ENCODE measurements at regions not wholly inside any gene's neighbourhood (a gene's known extent, or its start where the extent isn't known, plus 50 kb on each side); places are given as distances from the start of the nearest gene placed in this dataset.
"Not testable (repeated sequence)": the region's sequence is repeated elsewhere in the genome, so short reads cannot be mapped to it uniquely, and the experiment has no call there.

DNA sequence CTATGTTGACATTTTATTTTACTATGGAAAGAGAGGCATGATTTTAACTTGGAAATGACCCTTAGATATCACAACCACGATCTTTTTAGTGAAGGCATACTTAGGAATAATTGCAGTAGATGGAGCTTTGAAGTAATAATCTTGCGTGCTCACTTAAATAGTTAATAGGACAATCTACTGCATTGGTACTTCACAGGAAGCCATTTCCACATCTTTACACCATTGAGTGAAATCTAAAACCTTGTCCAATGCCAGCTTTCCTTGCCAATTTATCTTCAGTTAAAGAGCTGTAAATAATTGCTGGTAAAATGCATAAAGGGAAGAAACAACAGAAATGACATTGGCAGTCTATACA lies 586.3 kb downstream of the ADGRL2 start:
- no peak for DNase-seq

GRCh38 chr1:82386365-82387011 lies 585.8 kb downstream of the ADGRL2 start:
- DNase-seq, result no peak

DNA sequence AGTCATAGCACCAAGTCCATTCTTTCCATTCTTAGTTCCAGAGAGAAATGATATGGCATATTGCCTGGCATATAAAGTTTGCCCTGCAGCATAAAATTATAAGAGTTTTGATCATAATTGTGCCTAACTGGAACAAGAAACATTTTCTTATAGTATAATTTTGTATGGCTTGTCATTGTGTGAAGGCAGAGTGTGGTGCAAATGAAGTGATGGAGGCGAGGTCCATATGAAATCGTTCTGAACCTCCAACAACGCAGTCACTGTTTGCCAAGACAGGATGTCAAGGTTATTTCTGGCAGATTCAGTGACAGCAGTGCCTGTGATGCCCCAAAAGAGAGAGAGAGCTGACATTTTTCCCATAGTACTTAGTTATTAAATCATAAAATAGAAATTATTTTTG lies 584.0 kb downstream of the ADGRL2 start:
- no peak for DNase-seq

GRCh38 chr1:82377201-82377884 lies 576.6 kb downstream of the ADGRL2 start:
- DNase-seq, result no peak

GRCh38 chr1:82373710-82374109 lies 573.0 kb downstream of the ADGRL2 start:
- no peak for DNase-seq

- DNase-seq, result no peak
These were observed 571.2 kb downstream of the ADGRL2 start for GRCh38 chr1:82371844-82372498.

- DNase-seq, result no peak
These were observed 566.7 kb downstream of the ADGRL2 start for GRCh38 chr1:82367456-82367855.

DNA sequence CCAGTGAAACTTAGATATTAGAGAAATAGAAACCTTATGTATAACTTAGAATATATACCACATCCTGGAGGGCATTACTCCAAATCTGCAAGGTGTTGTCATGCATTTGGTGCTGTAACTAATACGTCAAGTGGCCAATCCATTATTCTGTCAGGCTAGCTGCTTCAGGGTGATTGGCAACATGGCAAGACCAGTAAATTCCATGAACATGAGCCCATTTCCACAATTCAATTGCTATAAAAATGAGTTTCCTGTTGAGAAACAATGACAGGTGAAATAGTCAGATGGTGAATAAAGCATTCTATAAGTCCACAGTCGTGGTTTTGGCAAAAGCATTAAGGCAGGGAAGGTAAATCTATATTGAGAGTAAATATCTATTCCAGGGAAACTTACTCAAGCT lies 566.0 kb downstream of the ADGRL2 start:
- DNase-seq, result no peak

GRCh38 chr1:82359541-82359940 lies 558.8 kb downstream of the ADGRL2 start:
- not testable (repeated sequence) for DNase-seq

- not testable (repeated sequence) for DNase-seq
These were observed 558.0 kb downstream of the ADGRL2 start for GRCh38 chr1:82358706-82359105.

- not testable (repeated sequence) for DNase-seq
These were observed 553.8 kb downstream of the ADGRL2 start for GRCh38 chr1:82354546-82354945.

- no peak for DNase-seq
These were observed 547.8 kb downstream of the ADGRL2 start for GRCh38 chr1:82348487-82348886.

- no peak for DNase-seq
These were observed 545.4 kb downstream of the ADGRL2 start for GRCh38 chr1:82346141-82346540.

- DNase-seq, result no peak
These were observed 542.6 kb downstream of the ADGRL2 start for GRCh38 chr1:82343381-82343780.

- no peak for DNase-seq
These were observed 536.9 kb downstream of the ADGRL2 start for GRCh38 chr1:82337635-82338034.

GRCh38 chr1:82330330-82330729 lies 529.6 kb downstream of the ADGRL2 start:
- DNase-seq, result no peak

GRCh38 chr1:82329226-82329625 lies 528.5 kb downstream of the ADGRL2 start:
- DNase-seq, result no peak

DNA sequence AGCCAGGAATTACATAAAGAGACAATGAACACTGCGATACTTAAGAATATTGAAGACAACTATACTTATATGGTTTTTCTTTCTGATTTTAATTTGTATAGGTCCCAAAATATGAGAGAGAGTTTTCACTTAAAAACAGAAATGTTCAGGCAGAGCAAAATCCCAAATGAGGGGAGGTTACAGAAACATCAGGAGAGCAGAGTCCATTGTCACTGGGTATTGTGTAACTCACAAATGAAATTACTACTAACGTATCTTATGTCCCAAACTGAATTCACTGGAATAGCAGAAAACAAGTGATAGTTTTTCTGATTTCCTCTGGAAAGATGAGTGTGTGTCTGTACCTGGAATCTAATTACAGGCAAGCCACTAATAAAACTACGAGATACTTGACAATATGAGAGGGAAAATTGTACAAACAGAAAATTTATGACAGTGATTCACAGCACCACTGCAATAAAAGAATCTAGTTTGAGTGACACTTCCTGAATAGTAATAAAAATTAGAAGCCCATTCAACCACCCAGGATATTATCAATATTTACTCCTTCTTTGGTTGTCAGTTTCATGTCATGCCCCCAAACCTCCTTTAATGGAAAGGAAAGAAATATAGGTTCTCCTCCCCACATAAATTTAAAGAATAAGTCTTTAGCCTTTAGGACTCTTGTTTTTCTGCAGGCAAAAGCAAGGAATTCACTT lies 522.6 kb downstream of the ADGRL2 start:
- DNase-seq, result no peak

DNA sequence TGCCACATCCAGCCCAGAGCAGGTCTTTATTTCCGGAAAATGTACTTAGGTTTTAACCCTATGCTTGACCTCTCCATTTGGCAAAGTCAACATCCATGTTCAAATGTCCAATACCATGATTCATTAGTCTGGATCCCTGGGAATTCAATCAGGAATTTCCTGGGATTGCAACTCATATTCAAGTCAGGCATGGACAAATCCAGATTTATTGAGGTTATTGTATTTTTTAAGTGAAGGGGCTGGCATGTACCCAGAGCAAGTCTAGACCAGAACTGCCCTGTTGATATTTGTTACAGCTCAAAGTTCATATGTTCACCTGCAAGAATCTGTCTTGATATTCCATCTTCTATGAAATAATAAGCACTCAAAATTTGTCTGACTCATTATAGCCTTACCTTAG lies 521.1 kb downstream of the ADGRL2 start:
- DNase-seq, result no peak

GRCh38 chr1:82319546-82319945 lies 518.8 kb downstream of the ADGRL2 start:
- no peak for DNase-seq

DNA sequence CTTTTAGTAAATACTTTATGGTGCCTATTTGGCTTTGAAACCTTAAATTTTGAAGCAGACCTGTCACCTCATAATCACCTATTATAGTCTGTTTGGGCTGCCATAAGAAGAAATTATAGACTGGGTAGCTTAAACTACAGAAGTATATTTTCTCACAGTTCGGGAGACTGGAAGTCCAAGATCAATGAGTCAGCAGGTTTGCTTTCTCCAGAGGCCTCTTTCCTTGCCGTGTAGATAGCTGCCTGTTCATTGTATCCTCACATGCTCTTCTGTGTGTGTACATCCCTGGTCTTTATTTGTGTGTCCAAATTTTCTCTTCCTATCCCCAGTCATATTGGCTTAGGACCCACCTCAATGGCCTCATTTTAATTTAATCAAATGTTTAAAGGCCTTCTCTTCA lies 518.2 kb downstream of the ADGRL2 start:
- DNase-seq, result no peak

- no peak for DNase-seq
These were observed 517.5 kb downstream of the ADGRL2 start for GRCh38 chr1:82318265-82318664.

GRCh38 chr1:82317671-82318070 lies 516.9 kb downstream of the ADGRL2 start:
- no peak for DNase-seq

GRCh38 chr1:82299656-82300055 lies 498.9 kb downstream of the ADGRL2 start:
- no peak for DNase-seq
